Choroid plexus epithelial cell (primary cell): ENCODE measurements at regions not wholly inside any gene's neighbourhood (a gene's known extent, or its start where the extent isn't known, plus 50 kb on each side); places are given as distances from the start of the nearest gene placed in this dataset.

Experiments
- DNase-seq: peaks from one replicate; pipeline ENCODE4 v3.0.0-alpha.2; 2010; ENCODE audit warnings: low read depth
- H3K4me3 ChIP-seq: 2 replicates; pipeline ENCODE4 v1.5.1; 2011; ENCODE audit warnings: low read depth, mild to moderate bottlenecking, control low read depth, low read length, moderate library complexity
- CTCF ChIP-seq: conservative IDR thresholded peaks from 2 replicates; pipeline ENCODE4 v1.5.1; 2011; ENCODE audit warnings: low read depth, mild to moderate bottlenecking, control low read depth, inconsistent platforms, low read length, moderate library complexity

- TF ChIP-seq CTCF: no peak
- no peak for DNase-seq
- H3K4me3 ChIP-seq: no peak overlapping the region
Measured at GRCh38 chr1:239806897-239807296, 284.8 kb upstream of the FMN2 start.

GRCh38 chr1:239807361-239807760 lies 284.3 kb upstream of the FMN2 start:
- H3K4me3 ChIP-seq: no peak overlapping the region
- no peak for DNase-seq
- no peak for TF ChIP-seq CTCF

GRCh38 chr1:239810061-239810481 lies 281.6 kb upstream of the FMN2 start:
- H3K4me3 ChIP-seq: no peak overlapping the region
- TF ChIP-seq CTCF: no peak
- no peak for DNase-seq

GRCh38 chr1:239811211-239811885 lies 280.3 kb upstream of the FMN2 start:
- no peak for DNase-seq
- no peak overlapping the region for H3K4me3 ChIP-seq
- TF ChIP-seq CTCF: no peak

- H3K4me3 ChIP-seq: no peak overlapping the region
- no peak for DNase-seq
- TF ChIP-seq CTCF: no peak
Measured at GRCh38 chr1:239812580-239812979, 279.1 kb upstream of the FMN2 start.

- H3K4me3 ChIP-seq: no peak overlapping the region
- DNase-seq: peak; percentile 14
Measured at GRCh38 chr1:239814306-239814881, 277.3 kb upstream of the FMN2 start.

More at GRCh38 chr1:239814306-239814881, 277.3 kb upstream of the FMN2 start:
- no peak for TF ChIP-seq CTCF
